Activated CD8-positive, alpha-beta memory T cell treated with anti-CD3 and anti-CD28 coated beads, Interleukin-2, amount 50 U/mL, for 24 hours (primary cell): ENCODE measurements at regions not wholly inside any gene's neighbourhood (a gene's known extent, or its start where the extent isn't known, plus 50 kb on each side); places are given as distances from the start of the nearest gene placed in this dataset.

Experiments used
- DNase-seq: peaks from one replicate; pipeline ENCODE4 v3.0.0-alpha.2; 2020; ENCODE audit errors: extremely low read depth

DNA sequence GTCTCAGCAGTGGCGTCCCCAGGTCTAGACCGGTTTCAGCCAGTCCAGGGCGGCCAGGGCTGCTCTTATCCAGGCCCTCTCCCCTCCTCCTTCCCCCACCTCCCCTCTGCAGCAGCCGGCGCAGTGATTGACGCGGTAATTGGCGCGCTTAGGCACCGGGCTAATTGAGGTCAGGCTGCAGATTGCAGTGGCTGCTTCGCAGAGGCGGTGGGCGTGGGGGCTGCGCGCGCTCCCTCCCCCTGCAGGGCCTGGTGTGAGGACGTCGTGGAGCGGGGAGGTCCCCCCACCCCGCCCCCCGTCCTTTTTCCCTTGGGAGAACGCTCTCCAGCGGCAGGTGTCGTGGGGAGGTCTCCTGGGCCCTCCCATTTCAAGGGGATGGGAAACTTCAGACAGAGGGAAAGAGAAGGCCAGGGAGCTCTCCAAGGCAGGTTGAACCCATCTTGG, 70.4 kb upstream of the BLCAP start:
- DNase-seq, result no peak

DNA sequence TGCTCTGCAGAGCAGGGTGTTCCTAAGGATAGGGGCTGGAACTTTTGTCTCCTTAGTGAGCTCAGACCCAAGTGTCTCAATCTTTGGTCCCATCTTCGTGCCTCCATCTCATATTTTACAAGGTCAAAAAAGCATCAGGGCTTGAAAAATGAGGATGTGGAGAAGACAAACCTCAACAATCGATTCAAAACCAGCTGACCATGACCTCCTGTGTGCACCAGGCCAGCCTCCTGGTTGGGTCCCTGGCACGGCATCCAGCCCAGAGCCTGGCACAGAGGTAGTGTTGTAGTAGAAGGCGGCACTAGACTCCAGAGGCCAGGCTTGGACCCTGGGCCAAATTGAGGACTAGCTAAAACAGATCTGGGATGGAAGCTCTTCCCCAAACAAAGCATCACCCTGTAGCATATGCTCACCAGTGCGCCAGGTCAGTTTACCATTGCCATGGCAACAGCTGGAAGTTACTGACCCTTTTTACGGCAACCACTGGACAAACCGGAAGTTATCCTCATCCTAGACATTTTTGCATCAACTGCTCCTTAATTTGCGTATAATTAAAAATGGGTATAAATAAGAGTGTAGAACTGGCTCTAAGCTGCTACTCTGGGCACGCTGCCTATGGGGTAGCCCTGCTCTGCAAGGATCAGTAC, 69.3 kb upstream of the BLCAP start:
- DNase-seq, result no peak

DNA sequence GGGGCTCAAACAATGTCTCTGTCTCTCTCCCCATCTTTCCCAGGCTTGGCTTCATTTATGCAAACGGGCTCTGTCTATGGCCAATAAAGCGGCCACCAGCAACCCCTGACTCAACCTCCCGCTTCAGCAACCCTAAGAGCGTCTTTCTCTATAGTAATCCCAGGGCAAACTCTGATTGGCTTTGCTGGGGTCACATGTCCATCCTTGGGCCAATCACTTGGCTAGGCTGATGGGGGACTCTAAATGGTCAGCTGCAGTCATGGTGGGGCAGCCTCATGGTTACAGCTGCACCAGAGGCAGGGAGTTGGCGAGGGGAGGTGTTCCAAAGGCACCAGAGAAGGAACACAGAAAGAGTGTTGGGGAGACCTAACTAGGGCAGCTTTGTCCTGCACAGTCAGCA, 68.5 kb upstream of the BLCAP start:
- no peak for DNase-seq

DNA sequence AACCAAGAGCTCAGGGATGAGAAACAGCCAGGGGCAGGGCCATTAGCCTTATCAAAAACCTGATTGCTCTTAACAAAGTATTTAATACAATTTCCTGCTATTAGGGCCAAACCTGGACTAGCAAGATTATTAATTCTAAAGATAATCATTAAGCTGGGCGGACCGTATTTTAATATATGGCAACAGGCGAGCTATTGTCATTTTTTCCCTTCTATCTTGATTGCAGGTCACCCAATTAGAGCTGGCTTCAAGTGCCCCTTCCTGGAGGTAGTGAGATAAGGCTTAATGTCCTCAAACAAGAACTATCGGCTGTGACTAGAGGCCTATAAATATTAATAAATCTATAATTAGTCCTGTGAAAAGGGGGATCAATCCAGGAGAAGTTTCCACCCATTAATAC, 66.0 kb upstream of the BLCAP start:
- no peak for DNase-seq

DNA sequence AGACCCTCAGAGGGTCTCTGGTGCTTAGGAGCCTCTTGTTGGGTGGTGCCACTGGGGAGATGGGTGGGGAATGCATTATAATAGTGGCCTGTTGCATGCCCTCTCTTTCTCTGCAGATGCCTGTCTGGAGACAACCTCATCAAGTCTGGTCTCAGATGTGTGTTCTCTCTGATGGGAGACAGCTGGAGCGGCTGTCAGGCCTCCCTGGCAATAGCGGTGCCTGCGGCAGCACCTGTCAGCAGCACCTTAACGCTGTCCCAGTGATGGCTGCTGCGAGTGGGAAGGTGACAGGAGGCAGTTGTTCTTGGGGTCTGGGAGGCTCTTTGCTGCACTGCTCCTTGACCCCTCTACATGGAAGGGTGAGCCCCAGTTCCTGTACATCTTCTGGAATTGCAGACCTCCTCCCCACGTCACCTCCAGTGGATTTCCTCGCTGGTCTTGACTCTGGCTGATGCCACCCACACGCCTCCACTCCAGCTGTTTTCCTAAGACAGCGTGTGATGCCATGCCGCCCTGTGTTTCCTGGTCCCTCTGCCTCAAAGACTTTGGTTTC, 63.3 kb upstream of the BLCAP start:
- DNase-seq, result no peak

DNA sequence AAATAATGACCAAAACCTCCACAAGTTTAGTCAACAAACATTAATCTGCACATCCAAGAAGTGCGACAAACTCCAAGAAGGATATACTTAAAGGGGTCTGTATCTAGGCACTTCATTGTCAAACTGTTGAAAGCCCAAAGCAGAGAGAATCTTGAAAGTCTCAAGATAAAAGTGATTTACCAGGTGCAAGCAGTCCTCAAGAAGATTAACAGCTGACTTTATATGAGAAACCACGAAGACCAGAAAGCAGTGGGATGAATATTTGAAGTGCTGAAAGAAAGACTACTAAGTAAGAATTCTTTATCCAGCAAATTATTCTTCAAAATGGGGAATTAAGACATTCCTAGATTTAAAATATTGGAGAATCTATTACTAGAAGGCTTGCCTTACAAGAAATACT, 58.4 kb upstream of the BLCAP start:
- no peak for DNase-seq

DNA sequence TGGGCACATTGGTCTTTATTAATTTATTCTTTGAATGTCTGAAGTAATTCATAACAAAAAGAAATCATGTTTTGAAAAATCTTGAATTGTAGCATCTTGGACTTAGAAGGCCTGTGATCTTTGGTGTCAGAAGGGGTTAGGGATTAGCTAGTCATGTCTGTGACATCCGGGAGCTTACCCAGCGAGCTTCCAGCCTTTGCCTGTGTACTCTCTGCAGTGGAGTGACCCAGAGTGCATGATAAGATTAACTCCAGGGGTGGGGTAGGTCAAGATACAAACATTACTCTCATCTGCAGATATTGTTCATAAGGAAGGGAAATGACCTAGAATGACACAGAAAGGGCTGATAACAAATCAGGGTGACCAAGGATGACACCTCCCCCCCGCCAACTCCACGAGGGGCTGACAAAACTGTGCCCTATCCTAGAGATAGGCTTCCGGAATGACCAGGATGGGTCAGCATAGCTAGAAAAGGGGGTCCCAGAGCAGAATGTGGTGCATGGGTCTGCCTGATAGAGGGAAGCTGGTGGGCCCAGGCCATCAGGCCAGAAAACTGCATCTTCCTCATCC, 56.6 kb upstream of the BLCAP start:
- DNase-seq, result no peak

DNA sequence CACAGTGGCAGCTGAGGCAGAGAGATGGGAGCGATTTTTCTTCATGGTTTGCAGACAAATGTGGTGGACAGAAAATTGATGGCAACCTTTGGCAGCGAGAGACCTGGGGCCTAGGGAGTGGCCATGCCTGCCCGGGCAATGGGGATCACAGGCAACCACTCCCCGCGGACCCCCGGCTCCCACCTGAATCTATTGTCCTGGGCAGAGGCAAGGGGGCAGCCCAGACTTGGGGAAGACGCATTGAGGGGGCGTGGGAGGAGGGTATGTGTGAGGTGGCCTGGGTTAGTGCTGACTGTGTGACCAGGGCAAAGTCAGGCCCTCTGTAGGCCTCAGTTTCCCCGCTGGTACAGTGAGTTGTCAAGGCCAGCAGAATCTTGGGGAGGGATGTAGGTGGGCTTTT, 53.6 kb upstream of the BLCAP start:
- no peak for DNase-seq

DNA sequence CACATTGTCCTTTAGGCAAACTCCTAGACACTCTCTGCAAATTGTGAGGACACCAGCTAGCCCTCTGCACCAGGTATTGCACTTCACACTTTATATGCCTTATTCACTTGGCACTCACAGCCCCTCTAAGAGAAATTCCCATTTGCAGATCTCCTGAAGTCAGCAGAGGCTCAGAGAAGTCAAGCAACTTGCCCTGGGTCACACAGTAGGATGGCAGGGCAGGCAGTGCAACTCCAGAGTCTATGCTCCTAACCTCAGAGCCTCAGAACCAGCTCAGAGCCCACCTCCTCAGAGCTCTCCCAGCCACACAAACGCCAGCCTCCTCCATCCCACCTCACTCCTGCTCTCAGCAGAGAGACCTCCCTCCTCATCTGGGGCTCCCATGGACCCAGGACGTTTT, 52.4 kb upstream of the BLCAP start:
- no peak for DNase-seq

DNA sequence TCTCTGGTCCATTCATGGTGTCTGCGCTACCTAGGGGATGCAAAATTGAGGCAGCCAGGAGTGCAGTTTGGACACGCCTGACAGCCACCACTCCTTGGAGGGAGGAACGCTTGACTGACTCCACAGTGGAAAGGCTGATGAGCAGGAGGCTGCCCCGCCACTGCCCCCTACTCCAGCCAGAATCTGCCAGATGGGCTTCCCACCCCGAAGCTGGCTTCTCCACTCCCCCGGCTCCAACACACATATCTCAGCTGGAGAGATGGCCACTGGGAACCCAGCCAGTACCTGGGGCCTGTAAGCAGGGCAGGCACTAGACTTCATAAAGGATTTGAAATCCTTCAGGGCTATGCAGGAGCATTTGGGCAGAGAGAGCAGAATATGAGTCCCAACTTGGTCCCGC, 51.4 kb upstream of the BLCAP start:
- DNase-seq, result no peak

DNA sequence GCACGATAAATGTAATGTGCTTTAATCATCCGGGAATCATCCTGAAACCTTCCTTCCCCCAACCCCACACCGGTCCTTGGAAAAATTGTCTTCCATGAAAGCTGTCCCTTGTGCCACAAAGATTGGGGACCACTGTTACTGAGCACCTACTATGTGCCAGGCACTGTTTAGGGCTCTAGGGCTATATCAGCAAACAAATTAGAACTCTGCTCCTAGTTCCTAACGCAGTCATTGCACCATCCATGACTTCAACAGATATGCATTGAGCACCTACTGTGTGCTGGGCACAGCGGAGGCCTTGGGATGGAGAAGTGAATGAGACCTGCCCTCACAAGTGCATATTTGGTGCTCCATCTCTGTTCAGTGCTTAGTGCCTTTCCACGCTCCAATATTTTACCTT, 50.3 kb upstream of the BLCAP start:
- no peak for DNase-seq
